Activated CD4-positive, alpha-beta T cell treated with anti-CD3 and anti-CD28 coated beads, Interleukin-2, amount 50 U/mL, for 16 hours (primary cell): ENCODE measurements at regions not wholly inside any gene's neighbourhood (a gene's known extent, or its start where the extent isn't known, plus 50 kb on each side); places are given as distances from the start of the nearest gene placed in this dataset.
"Not testable (repeated sequence)": the region's sequence is repeated elsewhere in the genome, so short reads cannot be mapped to it uniquely, and the experiment has no call there.

Source experiments
- DNase-seq: peaks from one replicate; pipeline ENCODE4 v3.0.0-alpha.2; 2020

DNA sequence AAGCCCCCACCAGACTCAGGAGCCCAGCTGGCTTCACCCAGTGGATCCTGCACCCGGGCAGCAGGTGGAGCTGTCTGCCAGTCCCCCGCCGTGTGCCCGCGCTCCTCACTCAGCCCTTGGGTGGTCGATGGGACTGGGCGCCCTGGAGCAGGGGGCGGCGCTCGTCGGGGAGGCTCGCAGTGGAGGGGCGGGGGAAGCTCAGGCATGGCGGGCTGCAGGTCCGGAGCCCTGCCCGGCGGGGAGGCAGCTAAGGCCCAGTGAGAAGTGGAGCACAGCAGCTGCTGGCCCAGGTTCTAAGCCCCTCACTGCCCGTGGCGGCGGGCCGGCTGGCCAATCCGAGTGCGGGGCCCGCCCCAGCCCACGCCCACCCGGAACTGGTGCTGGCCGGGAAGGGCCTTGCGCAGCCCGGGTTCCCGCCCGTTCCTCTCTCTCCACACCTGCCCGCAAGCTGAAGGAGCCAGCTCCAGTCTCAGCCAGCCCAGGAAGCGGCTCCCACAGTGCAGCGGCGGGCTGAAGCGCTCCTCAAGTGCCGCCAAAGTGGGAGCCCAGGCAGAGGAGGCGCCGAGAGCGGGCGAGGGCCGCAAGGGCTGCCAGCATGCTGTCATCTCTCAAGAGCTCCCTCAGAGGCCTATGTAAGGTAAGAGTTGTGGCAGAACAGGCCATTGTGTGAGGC lies 1307.8 kb upstream of the TMEFF2 start:
- no peak for DNase-seq

DNA sequence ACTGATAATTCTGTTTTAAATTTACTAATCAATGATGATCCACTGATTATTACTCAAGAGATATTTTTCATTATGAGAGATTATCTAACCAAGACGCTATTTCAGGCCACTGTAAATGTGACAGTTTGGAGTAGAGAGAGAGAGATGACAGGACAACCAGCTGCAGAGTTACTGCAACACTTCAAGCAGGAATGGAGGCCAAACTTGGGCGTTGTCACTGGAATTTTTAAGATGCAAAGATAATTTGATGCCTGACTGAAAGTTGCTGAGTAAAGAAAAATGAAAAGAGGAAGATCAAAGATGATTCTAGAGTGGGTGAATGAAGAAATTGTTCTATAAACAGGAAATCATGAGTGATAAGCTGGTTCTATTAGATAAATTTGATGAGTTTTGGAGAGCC lies 1302.1 kb upstream of the TMEFF2 start:
- DNase-seq: no peak

DNA sequence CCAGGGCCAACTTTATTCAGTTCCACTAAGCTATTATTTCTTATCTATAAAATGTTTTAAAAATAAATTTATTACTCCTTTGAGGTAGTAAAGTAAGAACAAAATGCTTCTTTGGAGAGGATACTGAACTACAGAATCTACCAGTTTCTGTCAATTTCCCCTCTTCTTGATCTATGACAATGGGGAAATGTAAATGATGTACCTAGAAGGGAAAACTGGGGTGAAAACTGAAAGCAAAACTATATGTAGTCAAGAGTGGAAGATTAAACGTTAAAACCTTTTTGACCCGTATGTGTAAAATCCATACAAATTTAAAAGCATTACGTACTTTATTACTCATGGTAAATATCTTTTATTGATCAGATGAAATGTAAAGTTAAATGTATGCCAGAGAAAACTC lies 1287.8 kb upstream of the TMEFF2 start:
- no peak for DNase-seq

DNA sequence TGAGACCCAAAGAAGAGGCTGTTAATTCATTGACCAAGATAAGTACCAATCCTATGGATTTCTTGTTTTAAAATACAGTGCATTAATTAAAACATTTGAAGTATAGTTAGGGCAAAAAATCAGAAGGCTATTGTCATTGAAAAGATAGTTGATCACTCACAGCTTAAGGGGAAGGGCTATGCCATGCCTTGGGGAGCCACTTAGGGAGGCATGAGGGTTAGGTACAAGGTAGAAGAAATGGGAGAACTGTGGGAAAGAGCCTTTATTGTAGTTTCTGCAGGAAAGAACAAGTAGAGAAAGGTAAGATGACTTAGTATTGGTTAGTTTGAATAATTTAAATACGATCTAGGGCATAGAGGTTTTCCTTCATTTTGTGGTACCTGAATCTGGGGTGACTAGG lies 1285.5 kb upstream of the TMEFF2 start:
- DNase-seq: no peak

DNA sequence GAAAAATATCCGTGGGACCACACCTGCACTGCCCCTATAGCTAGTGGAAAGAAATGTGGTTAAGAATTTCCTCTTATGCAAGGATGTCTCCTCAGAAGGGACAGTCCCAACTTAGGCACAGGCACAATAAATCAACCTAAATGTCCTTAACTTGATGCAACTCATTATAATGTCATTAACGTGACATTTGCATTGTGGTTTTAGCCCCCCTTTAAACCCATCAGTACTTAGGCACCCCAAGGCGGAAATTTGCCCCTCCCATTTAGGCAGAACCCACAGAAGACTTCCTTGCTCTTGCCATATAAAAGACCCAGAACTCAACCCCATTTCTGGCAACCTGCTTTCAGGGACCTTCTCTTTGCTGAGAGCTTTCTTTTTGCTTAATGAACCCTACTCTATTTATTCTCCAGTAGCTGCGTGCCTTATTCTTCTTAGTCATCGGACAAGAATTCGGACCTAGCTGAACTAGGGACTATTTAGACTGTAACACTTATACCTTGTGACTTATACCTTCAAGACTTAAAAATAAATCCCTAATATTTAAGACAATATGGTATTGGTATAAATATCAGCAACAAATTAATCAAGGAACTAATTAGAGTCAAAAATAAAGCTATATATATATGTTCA lies 1281.6 kb upstream of the TMEFF2 start:
- no peak for DNase-seq

DNA sequence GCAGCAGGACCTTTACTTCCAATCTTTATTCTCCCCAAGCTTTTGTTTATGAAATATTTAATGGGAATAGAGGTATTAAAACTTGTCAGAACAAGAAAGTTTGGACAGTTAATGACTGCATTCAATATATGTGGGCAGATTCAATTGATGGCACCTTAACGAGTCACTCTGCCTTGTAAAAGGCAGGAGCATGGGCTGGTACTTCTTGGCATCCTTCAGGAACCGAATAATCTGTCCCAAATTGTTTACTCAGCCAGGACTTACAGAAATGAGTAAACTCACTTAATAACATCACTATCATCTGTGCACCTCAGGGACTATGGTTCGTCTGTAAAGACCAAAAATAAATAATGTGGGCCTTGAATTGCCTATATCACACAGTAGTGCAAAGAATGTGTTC lies 1280.3 kb upstream of the TMEFF2 start:
- no peak for DNase-seq

DNA sequence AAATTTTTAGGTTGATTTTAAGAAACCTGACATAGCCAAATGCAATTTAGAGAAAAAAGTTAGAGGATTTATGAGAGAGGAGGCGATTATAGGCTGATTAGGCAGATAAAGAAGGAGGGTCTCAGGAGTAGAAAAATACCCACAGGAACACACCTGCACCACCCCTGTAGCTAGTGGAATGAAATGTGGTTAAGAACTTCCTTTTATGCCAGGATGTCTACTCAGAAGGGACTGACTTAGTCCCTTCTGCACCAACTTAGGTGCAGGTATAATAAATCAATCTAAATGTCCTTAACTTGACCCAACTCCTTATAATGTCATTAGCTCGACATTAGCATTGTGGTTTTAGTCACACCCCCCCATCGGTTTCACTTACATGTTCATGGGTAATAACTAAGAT lies 1274.5 kb upstream of the TMEFF2 start:
- no peak for DNase-seq

DNA sequence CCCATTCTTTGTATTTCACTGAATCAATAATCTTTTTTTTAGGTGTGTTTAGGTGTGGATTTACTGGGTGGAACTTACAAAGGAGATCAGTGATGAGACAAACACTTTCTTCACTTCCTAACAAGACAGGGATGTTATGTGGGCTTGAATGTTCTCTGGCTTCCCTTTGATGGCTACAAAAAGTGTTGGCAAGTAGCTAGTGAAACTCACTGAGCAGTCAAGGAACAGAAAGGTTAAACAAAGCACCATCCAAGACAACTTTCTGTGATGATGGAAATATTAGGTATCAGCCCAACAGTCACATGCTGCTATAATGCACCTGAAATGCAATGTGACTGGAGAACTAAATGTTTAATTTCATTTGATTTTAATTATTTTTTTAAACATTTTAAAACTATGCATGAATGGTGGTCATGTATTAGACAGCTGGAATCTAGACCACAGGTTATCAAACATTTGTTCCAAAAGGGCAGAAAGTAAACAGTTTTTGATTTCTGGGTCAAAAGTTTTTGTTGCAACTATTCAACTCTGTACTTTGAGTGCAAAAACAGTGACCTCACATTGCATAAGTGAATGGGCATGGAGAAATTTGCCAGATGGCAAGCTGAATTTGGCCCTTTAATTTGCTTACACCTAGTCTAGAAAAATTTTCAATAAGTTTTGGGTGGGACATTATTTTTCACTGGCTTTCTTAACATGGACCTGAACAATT lies 1272.7 kb upstream of the TMEFF2 start:
- no peak for DNase-seq

DNA sequence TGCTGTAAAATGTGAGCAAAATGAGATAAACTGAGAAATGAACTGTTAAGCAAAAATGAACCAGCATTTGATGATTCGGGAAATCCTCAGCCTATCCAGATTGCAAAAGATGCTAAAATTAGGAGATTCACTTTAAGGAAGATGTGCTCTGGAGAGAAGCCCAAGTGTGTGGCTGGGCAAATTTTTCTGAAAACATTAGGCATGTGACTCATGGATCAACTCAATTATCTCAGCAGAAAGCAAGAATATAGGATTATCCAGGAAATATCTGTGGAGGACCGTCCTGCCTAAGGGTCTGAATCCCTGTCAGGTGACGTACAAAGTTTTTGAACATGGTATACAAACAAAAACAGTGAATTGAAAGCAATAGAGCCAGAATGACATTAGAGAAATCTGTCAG lies 1268.3 kb upstream of the TMEFF2 start:
- DNase-seq: no peak

DNA sequence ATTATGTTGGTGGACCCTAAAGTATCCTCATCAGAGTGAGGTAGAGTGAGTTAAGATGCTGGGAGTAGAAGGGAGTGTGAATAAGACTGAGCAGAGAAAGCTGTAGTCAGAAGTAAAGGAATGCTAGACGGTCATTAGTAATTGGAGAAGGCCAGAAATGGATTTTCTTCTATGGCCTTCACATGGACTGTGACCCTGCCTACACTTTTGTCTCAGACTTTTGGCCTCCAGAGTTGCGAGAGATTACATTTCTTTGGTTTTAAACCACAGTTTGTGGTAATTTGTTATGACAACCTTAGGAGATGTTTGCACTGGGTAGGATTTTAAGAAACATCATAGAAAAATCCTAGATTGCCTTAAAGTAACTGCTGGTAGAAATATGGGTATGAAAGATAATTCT lies 1267.7 kb upstream of the TMEFF2 start:
- no peak for DNase-seq

DNA sequence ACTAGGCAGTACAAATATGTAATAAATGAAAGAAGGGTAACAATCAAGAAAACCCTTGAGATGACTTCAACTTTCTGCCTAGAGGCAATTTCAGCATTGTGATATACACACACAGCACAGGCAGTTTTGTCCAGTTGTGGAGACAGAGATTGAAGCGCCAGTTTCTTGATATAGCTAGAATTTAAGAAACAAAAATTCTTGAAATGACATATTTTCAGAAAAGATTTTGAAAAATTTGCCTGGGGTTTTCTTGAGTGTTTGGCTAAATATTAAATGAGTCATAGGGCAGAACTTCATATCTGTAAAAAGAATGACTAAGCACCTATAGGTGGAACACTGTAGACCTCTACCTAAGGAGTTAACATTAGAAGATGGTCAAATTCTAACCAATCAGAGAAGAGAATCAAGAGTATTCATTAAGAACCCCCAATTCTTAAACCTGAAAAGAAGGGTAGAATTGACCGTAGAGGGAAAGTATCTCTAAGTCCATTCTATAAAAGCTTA lies 1266.8 kb upstream of the TMEFF2 start:
- no peak for DNase-seq

DNA sequence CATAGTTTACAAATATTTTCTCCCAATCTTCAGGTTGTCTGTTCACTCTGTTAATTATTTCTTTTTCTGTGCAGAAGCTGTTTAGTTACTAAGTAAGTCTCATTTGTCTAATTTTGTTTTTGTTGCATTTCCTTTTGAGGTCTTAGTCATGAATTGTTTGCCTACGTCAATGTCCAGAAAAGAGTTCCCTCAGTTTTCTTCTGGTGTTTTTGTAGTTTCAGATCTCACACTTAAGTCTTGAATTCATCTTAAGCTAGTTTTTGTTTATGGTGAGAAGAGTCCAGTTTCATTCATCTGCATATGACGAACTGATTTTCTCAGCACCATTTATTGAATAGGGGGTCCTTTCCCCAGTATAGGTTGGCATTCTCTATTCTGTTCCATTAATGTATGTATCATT lies 1252.2 kb upstream of the TMEFF2 start:
- DNase-seq: no peak

DNA sequence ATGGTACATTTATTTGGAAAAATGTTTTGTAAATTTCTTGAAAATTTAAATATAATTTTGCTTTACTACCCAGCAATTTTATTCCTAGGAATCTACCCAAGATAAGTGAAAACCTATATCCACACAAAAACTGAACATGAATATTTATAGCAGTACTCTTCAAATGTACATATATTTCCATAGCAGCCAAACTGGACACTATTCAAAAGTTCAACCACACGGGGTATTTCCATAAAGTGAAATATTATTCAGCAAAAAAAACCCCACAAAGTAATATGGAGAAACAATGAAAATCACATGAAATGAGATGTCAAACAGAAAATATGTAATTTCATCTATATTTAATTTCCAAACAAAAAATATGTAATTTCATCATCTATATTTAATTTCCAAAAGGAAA lies 1247.6 kb upstream of the TMEFF2 start:
- DNase-seq: no peak

DNA sequence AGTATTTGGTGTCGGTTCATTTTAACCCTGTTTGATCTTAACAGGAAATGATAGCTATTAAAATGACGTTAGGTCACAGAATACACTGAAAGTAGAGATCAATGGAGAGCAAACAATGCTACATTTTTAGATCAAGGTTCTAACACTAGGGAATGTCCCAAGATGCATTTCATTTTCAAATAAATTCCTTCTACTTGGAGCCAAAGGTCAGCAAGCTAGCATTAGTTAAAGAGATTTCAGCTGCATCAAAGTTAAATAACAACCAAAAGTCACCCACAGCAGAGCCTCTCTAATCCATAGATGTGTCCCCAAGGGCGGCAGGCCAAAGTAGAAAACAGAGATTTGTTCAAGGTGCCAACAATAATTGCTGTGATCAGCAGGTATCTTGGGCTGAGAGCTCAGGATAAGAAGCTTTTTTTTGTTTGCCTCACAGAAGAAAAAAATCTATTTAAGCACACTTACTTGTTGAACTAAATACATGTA lies 1233.6 kb upstream of the TMEFF2 start:
- DNase-seq: no peak

DNA sequence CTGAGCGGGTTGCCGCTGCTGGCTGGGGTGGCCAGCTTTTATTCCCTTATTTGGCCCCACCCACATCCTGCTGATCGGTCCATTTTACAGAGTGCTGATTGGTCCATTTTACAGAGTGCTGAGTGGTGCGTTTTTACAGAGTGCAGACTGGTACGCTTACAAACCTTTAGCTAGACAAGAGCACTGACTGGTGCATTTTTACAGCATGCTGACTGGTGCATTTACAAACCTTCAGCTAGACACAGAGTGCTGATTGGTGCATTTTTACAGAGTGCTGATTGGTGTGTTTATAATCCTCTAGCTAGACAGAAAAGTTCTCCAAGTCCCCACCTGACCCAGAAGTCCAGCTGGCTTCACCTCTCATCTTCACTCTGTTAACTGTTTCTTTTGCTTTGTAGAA lies 1217.6 kb upstream of the TMEFF2 start:
- not testable (repeated sequence) for DNase-seq

DNA sequence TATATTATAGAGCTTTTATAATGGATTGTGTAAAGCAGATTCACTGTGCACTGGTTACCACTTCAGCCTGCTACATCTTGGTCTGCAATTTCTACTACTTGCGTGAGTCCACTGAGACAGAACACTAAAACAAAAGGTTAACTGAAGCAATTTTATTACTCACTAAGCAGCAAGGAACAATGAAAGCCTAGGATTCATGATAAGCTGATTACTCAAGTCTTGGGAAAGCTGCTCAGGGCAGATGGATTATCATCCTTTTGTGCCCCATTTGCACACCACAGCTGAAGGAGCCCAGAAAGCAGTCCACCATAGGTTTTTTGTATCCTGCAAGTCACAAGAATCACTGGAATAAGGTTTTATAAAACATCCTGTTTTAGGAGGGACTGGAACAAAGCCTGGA lies 1215.2 kb upstream of the TMEFF2 start:
- DNase-seq: no peak

DNA sequence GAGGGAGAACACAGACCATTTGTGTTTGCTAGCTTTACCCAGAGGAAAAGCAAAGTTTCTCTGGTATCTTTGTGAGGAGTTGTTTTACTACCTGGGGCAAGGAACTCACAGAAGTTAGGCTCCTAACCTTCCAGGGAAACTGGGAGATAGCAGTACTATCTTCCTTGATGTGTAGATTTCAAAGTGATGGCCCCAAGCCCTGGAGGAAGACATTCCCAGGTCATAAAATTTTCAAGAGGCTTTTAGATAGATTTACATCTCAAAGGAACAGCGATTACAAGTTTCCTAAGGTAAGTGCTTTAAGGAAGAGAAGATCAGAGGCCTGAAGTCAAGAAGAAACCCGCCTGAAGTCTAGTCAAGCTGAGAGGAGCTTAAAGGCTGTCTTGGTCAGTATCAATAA lies 1187.8 kb upstream of the TMEFF2 start:
- no peak for DNase-seq

DNA sequence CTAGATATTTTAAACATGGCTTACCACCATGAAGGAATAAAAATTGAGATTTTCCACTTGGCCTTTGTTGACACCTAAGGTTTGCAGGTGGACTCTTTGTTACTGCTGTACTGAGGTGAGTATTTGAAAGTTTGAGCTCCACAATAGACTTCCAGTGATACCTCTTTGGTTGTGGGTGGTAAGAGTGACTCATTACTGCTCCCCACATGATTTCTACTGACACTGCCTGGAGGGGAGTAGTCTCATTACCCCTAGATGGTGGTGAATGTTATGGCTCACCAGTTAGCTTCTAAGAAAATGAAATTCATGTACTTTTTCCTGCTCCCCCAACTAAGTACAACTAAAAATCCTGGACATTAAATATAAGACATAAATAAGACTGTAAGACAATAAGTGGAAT lies 1183.1 kb upstream of the TMEFF2 start:
- peak; percentile 1 for DNase-seq

DNA sequence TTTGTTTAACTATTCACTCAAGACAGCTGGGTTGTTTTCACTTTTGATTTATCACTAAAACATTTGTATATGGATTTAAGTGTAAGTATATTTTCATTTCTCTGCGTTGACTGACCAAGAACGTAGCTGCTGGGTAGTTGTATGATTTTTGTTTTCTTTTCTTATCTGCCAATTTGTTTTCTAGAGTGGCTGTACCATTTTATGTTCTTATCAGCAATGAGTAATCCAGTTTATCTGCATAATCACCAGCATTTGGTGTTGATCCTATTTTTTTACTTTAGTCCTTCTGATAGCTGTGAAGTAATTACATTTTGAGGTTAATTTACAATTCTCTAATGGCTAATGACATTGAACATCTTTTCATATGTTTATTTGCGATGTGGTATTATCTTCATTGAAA lies 1178.4 kb upstream of the TMEFF2 start:
- DNase-seq: no peak

DNA sequence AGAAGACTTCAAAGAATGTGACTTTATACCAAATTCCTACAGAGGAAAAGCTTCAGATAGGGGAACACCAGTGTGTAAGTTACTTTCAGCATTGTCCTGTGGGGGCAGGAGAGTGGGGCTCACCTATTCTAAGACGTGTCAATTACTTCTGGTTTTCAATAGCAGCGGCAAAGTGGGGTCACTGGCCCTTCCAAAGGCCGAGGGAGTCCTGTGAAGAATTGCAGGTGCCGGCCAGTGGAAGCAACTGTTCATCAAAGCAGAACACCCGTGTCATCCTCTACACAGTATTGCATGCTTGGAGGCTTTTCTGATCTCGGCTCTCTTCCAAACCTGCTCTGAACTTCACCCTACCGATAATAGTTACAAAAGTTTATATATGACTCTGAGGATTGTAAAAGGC lies 1176.5 kb upstream of the TMEFF2 start:
- DNase-seq: no peak

DNA sequence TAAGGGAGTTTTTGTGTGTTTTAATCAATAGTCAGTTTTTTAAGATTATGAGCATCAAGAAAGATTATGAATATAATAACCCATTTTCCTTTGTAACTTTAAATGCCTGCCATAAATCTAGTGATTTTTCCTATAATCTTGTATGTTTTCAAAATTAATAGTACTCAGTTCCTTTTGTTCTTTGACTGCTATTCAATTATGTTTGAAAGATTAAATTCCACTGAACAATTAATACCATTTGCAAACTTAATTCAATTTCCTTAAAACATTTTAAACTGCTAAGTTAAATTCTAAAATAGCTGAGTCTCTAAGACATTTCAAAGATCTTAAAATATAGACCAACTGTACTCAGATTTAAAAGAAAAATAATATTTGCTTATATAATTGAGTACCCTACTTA lies 1173.9 kb upstream of the TMEFF2 start:
- DNase-seq: no peak

DNA sequence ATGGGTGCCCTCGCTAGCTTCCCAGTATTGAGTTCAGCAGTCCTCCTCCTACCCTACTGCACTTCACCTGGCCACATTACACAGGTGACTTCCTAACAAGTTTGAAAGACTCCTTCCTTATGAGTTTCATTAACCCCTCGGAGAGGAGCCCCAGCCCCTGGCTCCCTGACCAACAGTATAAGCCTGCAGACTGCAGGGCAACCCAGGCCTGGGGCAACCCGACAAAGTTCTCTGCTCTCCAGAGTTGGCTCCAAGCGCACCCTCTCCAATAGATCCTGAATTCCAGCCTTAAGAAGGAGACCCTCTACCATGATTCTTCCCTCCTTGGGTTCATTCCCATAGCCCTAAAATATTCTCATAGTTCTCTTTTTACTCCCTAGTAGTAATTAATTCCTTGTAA lies 1162.8 kb upstream of the TMEFF2 start:
- DNase-seq: no peak

DNA sequence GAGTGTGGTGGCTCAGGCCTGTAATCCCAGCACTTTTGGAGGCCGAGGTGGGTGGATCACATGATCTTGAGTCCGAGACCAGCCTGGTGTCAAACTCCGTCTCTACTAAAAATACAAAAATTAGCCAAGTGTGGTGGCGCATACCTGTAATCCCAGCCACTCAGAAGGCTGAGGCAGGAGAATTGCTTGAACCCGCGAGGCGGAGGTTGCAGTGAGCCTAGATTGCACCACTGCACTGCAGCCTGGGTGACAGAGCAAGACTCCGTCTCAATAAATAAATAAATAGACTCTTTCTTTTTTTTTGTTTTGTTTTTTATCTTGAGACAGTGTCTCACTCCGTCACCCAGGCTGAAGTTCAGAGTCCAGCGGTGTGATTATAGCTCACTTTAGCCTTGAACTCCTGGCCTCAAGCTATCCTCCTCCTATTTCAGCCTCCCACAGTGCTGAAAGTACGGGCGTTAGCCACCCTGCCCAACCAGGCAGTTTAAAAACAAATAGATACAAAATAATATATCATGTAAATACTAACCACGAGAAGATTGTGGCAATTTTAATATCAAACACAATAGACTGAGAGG lies 1158.0 kb upstream of the TMEFF2 start:
- not testable (repeated sequence) for DNase-seq

DNA sequence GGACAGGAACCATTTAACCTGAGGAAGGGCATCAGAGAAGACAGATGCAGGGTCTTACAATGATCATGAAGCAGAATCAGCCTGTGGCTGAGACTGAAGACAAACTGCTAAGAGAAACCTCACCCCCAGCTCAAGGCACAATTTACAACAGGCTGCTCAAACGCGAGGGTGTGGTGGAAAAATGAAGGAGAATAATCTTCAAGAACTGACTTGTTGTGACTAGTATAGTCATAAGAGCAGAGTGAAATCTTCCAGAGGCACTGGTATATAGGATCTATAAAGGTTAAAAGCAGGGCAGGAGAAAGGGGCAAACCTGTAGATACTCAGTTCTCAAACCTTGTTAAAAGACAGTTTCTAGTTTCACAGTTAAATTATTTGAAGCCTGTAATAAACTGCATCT lies 1155.8 kb upstream of the TMEFF2 start:
- no peak for DNase-seq
